RWPE2 (cell line): ENCODE measurements at regions not wholly inside any gene's neighbourhood (a gene's known extent, or its start where the extent isn't known, plus 50 kb on each side); places are given as distances from the start of the nearest gene placed in this dataset.

Experiments used
- ATAC-seq: fragments of 200-7000 bp; cut with Tn5 transposase; 3 replicates; pipeline ENCODE4 v1.9.1; 2021; ENCODE audit warnings: low read depth
- DNase-seq: peaks from one replicate; pipeline ENCODE4 v3.0.0-alpha.2; 2020; ENCODE audit warnings: low spot score
- H3K27ac ChIP-seq: fragments of 450-650 bp; 2 replicates; pipeline ENCODE4 v1.5.1; 2017; ENCODE audit warnings: mild to moderate bottlenecking; ENCODE audit not compliant: poor library complexity, severe bottlenecking
- H3K27me3 ChIP-seq: fragments of 250-450 bp; sonication (Bioruptor Pico); 2 replicates; pipeline ENCODE4 v1.5.1; 2021; ENCODE audit warnings: mild to moderate bottlenecking, moderate library complexity; ENCODE audit not compliant: insufficient read depth, poor library complexity, severe bottlenecking
- H3K36me3 ChIP-seq: fragments of 250-450 bp; sonication (Bioruptor Pico); 2 replicates; pipeline ENCODE4 v1.5.1; 2020; ENCODE audit warnings: low read depth, mild to moderate bottlenecking, moderate library complexity
- H3K4me1 ChIP-seq: fragments of 250-450 bp; sonication (Bioruptor Pico); 2 replicates; pipeline ENCODE4 v1.5.1; 2021; ENCODE audit warnings: mild to moderate bottlenecking, moderate library complexity; ENCODE audit not compliant: insufficient read depth, poor library complexity, severe bottlenecking
- H3K4me3 ChIP-seq: fragments of 250-450 bp; sonication (Bioruptor Pico); 2 replicates; pipeline ENCODE4 v1.5.1; 2021; ENCODE audit warnings: mild to moderate bottlenecking, moderate library complexity; ENCODE audit not compliant: severe bottlenecking
- H3K9me3 ChIP-seq: fragments of 250-450 bp; sonication (Bioruptor Pico); 2 replicates; pipeline ENCODE4 v1.5.1; 2021; ENCODE audit warnings: mild to moderate bottlenecking, moderate library complexity; ENCODE audit not compliant: severe bottlenecking
- TF ChIP-seq, protein P1 (sequence below): fragments of 450-650 bp; IDR thresholded peaks from one replicate; pipeline ENCODE4 v1.5.1; 2017; ENCODE audit warnings: mild to moderate bottlenecking, moderate library complexity; ENCODE audit not compliant: poor library complexity, severe bottlenecking

DNA sequence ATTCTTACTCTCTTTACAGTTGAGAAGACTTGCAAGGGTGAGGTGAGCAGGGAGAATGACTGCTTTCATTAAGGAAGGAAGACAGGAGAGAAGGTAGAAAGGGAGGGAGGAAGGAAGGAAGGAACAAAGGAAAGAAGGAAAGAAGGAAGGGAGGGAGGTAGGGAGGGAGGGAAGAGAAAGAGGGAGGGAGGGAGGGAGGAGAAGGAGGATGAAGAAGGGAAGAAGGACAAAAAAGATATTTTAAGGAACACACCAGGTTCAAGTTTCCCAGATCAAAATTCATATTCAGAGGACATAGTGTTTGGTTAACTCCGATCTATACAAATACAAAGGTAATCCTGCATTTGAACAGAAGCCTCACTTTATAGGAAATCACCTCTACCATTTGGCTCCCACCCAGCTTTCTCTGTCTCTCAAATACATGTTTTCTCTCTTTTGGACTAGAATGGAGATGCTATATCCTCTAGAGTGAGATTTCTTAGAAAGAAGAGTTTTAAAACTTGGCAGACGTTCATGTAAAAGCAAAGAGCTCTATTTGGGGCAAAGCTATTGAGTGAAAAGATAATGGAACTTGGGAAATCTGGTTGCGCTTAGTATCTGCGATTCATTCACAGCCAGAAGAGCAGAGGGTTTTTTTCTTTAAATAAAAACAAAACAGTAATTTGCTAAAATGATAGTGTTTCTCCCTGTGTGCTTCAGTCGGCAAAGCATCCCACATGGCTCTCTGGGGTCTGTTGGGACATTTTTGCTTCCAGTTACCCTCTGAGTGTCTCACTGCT lies 261.9 kb upstream of the LYZL1 start:
- Histone ChIP-seq H3K27ac (no peak overlapping the region), H3K9me3 (no peaks in the 10 kb centered on the region), H3K27me3 (no peaks in the 10 kb centered on the region), H3K4me3 (no peak overlapping the region), H3K4me1 (no peaks in the 10 kb centered on the region), H3K36me3 (no peaks in the 10 kb centered on the region)
- ATAC-seq, result no peak
- TF ChIP-seq, protein P1, sequence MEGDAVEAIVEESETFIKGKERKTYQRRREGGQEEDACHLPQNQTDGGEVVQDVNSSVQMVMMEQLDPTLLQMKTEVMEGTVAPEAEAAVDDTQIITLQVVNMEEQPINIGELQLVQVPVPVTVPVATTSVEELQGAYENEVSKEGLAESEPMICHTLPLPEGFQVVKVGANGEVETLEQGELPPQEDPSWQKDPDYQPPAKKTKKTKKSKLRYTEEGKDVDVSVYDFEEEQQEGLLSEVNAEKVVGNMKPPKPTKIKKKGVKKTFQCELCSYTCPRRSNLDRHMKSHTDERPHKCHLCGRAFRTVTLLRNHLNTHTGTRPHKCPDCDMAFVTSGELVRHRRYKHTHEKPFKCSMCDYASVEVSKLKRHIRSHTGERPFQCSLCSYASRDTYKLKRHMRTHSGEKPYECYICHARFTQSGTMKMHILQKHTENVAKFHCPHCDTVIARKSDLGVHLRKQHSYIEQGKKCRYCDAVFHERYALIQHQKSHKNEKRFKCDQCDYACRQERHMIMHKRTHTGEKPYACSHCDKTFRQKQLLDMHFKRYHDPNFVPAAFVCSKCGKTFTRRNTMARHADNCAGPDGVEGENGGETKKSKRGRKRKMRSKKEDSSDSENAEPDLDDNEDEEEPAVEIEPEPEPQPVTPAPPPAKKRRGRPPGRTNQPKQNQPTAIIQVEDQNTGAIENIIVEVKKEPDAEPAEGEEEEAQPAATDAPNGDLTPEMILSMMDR, result no peak
- DNase-seq, result no peak

DNA sequence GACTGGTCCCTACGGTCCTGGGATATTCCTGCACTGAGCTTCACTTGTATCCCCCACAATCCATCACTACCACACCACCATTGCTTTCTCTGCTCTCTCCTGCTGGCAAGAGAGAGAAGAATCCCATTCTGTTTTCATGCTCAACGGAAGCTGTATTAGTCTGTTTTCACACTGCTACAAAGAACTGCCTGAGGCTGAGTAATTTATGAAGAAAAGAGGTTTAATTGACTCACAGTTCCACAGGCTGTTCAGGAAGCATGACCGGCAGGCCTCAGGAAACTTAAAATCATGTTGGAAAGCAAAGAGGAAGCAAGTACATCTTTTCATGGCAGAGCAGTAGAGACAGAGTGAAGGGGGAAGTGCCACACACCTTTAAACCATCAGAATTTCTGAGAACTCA lies 260.4 kb upstream of the LYZL1 start:
- Histone ChIP-seq H3K9me3 (no peaks in the 10 kb centered on the region), H3K27me3 (peaks cover 4% of the 10 kb centered on the region), H3K27ac (no peak overlapping the region), H3K36me3 (no peaks in the 10 kb centered on the region), H3K4me1 (no peaks in the 10 kb centered on the region), H3K4me3 (no peak overlapping the region)
- DNase-seq (no peak), ATAC-seq (no peak)
- TF ChIP-seq, protein P1, result no peak

DNA sequence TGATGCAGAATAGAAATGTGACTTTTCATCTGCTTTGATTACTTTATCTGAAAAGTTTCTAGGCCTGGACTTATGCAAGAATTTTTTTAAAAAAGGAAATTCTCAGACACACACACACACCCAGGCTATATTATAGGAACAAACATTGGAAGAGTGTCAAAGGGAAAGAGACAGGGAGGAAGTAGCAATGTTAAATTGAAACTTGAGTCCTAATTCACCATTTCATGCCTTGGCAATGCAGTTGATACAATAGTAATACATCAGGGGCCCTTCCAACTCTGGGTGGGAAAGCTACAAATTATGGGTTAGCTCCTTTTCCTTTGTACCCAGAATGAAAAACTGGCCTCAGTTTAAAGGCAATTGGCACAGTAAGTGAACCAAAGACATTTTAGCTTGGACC lies 258.0 kb upstream of the LYZL1 start:
- TF ChIP-seq, protein P1, result no peak
- Histone ChIP-seq H3K27ac (no peak overlapping the region), H3K27me3 (peaks cover 4% of the 10 kb centered on the region), H3K4me3 (no peak overlapping the region), H3K9me3 (no peaks in the 10 kb centered on the region), H3K36me3 (no peaks in the 10 kb centered on the region), H3K4me1 (no peaks in the 10 kb centered on the region)
- no peak for ATAC-seq
- DNase-seq, result no peak

DNA sequence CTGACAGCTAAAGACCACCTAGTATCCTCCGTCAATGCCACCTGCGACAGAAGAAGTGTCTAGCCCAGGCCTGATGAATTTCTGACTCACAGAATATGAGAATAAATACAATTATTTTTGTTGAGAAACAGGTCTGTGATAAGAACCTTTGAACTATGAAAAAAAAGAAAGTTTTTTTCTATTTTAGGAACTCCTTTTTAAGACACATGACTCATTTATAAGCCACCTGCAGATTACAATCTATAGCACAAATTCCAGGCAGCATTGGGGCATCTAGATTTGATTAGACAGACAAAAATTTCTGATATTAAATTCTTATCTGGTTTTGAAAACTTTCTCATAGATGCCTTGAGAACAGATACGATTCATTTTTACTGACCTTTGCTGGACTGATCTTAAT lies 256.7 kb upstream of the LYZL1 start:
- TF ChIP-seq, protein P1, result no peak
- H3K36me3 ChIP-seq, result no peaks in the 10 kb centered on the region
- no peak overlapping the region for H3K4me3 ChIP-seq
- no peak for DNase-seq
- no peaks in the 10 kb centered on the region for H3K4me1 ChIP-seq
- peaks cover 4% of the 10 kb centered on the region for H3K27me3 ChIP-seq
- no peaks in the 10 kb centered on the region for H3K9me3 ChIP-seq
- H3K27ac ChIP-seq, result no peak overlapping the region
- ATAC-seq, result no peak

DNA sequence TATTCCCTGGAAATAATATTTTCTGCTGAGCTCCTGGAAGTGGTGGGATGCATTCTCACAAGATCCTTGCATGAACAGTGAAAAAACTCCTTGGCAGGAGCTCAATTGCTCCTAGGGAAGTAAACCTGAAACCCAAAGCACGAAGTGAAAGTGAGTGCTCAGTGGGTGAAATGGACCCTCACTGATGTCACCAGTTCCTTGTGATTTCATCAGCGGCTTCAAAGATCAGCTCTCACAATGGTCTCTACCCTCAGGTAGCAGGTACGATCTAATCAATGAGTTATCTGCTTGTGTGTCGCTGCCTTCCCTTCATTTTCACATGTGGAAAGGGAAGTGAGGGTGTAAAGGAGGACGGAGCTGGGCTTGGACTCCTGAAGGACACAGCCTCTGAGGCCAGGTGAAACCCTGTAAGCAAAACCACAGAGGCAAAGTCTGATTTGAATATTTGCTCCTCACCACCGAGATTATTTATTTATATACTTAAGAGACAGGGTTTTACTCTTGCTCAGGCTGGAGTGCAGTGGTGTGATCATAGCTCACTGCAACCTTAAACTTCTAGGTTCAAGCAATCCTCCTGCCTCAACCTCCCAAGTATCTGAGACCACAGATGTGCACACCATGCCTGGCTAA lies 255.4 kb upstream of the LYZL1 start:
- ATAC-seq, result no peak

More for the DNA sequence above, 255.4 kb upstream of the LYZL1 start:
- Histone ChIP-seq H3K27me3 (peaks cover 4% of the 10 kb centered on the region), H3K36me3 (no peaks in the 10 kb centered on the region), H3K9me3 (no peaks in the 10 kb centered on the region), H3K4me3 (no peak overlapping the region), H3K4me1 (no peaks in the 10 kb centered on the region), H3K27ac (no peak overlapping the region)
- TF ChIP-seq, protein P1, result no peak
- no peak for DNase-seq
